OCI-LY7 (cell line): ENCODE measurements at regions not wholly inside any gene's neighbourhood (a gene's known extent, or its start where the extent isn't known, plus 50 kb on each side); places are given as distances from the start of the nearest gene placed in this dataset.
"Not testable (repeated sequence)": the region's sequence is repeated elsewhere in the genome, so short reads cannot be mapped to it uniquely, and the experiment has no call there.

Source experiments
- CTCF ChIP-seq: fragments of 200-600 bp; sonication (generic); conservative IDR thresholded peaks from 2 replicates; pipeline ENCODE4 v1.5.1; 2014; ENCODE audit warnings: mild to moderate bottlenecking, antibody characterized with exemption, low read length, moderate library complexity, mixed read lengths
- EZH2phosphoT487 ChIP-seq: fragments of 200-600 bp; sonication (generic); IDR thresholded peaks from 2 replicates; pipeline ENCODE4 v1.6.1; 2018; ENCODE audit warnings: low read depth, borderline replicate concordance, mild to moderate bottlenecking, mixed run types, antibody characterized with exemption, low read length, moderate library complexity, mixed read lengths

GRCh38 chr5:60492358-60492757 is 207.6 kb downstream of the DEPDC1B start:
- TF ChIP-seq CTCF, EZH2phosphoT487: not testable (repeated sequence)
